NCI-H2196 (cell line): ENCODE measurements at regions not wholly inside any gene's neighbourhood (a gene's known extent, or its start where the extent isn't known, plus 50 kb on each side); places are given as distances from the start of the nearest gene placed in this dataset.

ENCODE experiments used
- DNase-seq: peaks from one replicate; lab custom pipeline; 2025; ENCODE audit not compliant: unreplicated experiment; lab: John Stamatoyannopoulos, UW

DNA sequence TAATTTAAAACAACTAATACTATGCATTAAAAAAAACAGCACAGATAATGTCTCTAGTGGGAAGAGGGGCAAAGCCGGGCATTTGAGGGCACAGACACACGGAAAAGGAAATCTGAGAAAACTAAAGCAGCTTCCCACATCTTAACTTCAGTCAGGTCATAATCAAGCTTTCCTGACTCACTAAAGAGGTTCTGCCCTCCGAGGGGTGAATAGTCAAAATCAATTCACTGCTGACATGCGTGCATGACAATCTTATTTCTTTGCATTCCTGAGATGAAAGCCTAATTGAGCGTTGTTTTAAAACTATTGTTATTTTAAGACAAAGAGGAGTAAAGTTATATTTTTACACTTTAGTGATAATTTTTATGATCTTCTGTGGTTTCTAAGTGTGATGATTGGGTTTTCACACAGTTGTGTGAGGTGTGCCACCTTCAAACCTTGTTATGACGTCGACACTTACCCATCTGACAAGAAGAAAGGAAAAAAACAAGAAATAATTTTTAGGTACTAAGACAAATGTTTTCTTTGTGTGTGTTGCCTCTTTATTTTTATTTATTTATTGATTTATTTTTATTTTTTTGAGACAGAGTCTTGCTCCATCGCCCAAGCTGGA lies 90.9 kb downstream of the GATA6 start:
- no peak for DNase-seq

DNA sequence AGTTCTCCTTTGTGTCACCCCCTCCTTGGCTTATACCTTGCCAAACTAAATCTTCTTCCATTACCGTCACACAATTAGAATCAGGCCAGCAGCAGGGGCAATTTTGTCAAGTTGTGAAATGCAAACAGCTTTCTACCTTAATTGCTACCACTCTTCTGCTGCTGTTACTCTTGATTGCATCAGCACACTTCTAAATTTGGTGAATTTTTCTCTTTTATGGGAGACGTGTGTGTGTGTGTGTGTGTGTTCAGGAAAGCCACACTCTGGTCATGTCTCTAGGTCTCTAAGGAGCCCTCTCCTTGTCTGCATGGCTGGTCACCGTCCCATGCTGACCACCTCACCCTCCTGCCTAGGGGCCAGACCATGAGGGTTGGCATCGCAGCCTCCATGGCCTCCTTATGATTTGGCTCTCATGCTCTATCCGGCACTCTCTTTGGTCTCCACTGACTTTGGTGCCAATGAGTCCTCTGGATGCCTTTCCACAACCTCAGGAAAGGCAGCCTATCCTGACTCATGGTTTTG lies 87.7 kb downstream of the GATA6 start:
- no peak for DNase-seq

DNA sequence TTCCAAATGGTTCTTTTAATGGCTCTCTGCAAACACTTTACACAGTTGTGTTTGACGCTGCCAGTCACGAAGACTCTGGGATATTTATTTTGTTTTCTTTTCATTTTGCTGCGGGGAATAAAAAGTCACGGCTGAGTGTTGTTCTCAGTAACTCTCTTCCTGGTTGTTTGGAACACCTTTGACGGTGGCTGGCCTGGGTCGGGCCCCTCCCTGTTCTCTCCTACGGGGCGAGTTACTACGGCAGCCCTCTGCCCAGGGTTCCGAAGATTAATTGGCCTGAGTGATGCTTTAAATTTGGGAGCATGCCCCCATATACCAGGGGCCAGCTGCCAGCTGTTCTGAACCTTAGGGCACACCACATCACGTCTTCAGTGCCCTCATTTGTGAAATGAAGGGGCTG lies 84.7 kb downstream of the GATA6 start:
- no peak for DNase-seq

DNA sequence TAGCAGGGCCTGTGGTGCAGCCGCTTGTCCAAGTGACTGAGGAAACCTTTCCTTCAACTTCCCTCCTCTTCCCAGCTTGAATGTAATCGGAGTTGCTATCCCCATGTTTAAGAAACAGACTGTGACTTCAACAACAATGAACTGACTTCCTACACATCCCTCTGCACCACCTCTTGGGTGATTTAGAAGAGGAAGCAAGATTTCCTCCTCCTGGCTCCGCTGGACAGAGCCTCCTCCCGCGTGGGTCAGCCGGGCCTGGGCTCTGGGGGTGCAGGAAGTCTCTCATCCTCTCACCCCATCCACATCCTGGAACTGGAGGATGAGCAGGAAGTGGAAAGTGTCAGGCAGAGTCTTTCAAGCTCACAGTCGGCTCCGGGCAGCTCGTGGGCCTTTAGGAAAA lies 84.3 kb downstream of the GATA6 start:
- DNase-seq: no peak

DNA sequence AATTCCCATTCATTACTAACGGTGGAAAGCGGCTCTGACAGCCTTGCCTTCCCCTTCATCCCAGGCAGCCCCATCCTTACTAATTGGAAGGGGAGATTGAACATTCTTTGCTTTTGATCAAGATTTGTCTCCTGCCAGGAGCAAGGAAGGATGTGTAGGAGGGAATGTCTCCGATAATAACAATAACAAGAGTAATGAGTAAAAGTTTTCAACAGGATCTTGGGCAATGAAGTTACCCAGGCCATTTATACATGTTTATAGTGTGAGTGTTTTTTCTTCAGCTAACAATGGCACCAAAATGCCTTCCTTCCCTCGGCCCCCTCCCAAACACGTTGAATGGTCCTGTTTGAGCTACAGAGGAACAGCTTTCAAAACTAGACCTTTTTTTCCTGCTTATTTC lies 83.8 kb downstream of the GATA6 start:
- DNase-seq: no peak
